SK-N-SH (cell line): ENCODE measurements at regions not wholly inside any gene's neighbourhood (a gene's known extent, or its start where the extent isn't known, plus 50 kb on each side); places are given as distances from the start of the nearest gene placed in this dataset.

ENCODE experiments used
- CTCF ChIA-PET: fragments of 300-600, 350-600 bp; formaldehyde crosslinking; extraction: SDS; loops from one replicate; lab custom pipeline; 2021; lab: Yijun Ruan, JAX
- POLR2A ChIA-PET: fragments of 350-600 bp; sonication (Branson Sonifier 250); formaldehyde crosslinking; extraction: SDS; loops from one replicate; lab custom pipeline; 2020; ENCODE audit warnings: antibody characterized with exemption, inconsistent platforms; lab: Yijun Ruan, JAX
- DNase-seq: peaks from one replicate; pipeline ENCODE4 v3.0.0; 2012
- H2AFZ ChIP-seq: fragments of 200-600 bp; sonication (generic); 2 replicates; pipeline ENCODE4 v1.8.1; 2016; ENCODE audit warnings: antibody characterized with exemption, mild to moderate bottlenecking, low read depth
- H3F3A ChIP-seq: fragments of 200-600 bp; sonication (generic); replicated peaks from 2 replicates; pipeline ENCODE3; 2016; ENCODE audit warnings: antibody characterized with exemption, mild to moderate bottlenecking; ENCODE audit not compliant: insufficient read depth
- H3K27ac ChIP-seq, 2 experiments: fragments of 200-500 bp in 1 of 2; fragments of 200-600 bp in 1 of 2; sonication (Bioruptor generic) in 1 of 2; sonication (generic), shearing (Covaris generic) in 1 of 2; 2 replicates each; pipeline versions ENCODE4 v1.5.1 to v1.6.1; 2014 to 2016; ENCODE audit warnings: low read depth in 2 of 2, inconsistent platforms in 1 of 2, low read length in 1 of 2, mild to moderate bottlenecking in 1 of 2, mixed read lengths in 1 of 2
- H3K27me3 ChIP-seq: fragments of 200-600 bp; sonication (generic), shearing (Covaris generic); 2 replicates; pipeline ENCODE4 v1.6.1; 2016; ENCODE audit warnings: mixed run types; ENCODE audit not compliant: insufficient read depth
- H3K36me3 ChIP-seq, 2 experiments: fragments of 200-500 bp in 1 of 2; fragments of 200-600 bp in 1 of 2; sonication (Bioruptor generic) in 1 of 2; sonication (generic) in 1 of 2; replicated peaks in 1 of 2; 2 replicates each; pipeline versions ENCODE3 to v1.5.1; 2014 to 2016; ENCODE audit warnings: low read length in 1 of 2, mild to moderate bottlenecking in 1 of 2; ENCODE audit not compliant: insufficient read depth in 2 of 2, control insufficient read depth in 1 of 2
- H3K4me1 ChIP-seq, 2 experiments: fragments of 200-500 bp in 1 of 2; fragments of 200-600 bp in 1 of 2; sonication (Bioruptor generic) in 1 of 2; sonication (generic), shearing (Covaris generic) in 1 of 2; 2 replicates each; pipeline versions ENCODE4 v1.5.1 to v1.6.1; 2014 to 2016; ENCODE audit warnings: low read depth in 1 of 2, low read length in 1 of 2, mixed run types in 1 of 2; ENCODE audit not compliant: insufficient read depth in 2 of 2, control insufficient read depth in 1 of 2
- H3K4me2 ChIP-seq: fragments of 200-600 bp; sonication (generic), shearing (Covaris generic); 2 replicates; pipeline ENCODE4 v1.6.1; 2017; ENCODE audit warnings: mixed run types
- H3K4me3 ChIP-seq, 2 experiments: fragments of 200-500 bp in 1 of 2; fragments of 200-600 bp in 1 of 2; sonication (Bioruptor generic) in 1 of 2; sonication (generic), shearing (Covaris generic) in 1 of 2; 2 replicates each; pipeline versions ENCODE4 v1.5.1 to v1.8.1; 2014 to 2016; ENCODE audit warnings: low read depth in 2 of 2, inconsistent platforms in 1 of 2, low read length in 1 of 2, mild to moderate bottlenecking in 1 of 2, mixed read lengths in 1 of 2, moderate library complexity in 1 of 2
- H3K79me2 ChIP-seq: fragments of 200-600 bp; sonication (generic); 2 replicates; pipeline ENCODE4 v1.8.1; 2017; ENCODE audit warnings: mild to moderate bottlenecking; ENCODE audit not compliant: insufficient read depth
- H3K9ac ChIP-seq: fragments of 200-600 bp; sonication (generic); 2 replicates; pipeline ENCODE4 v1.6.1; 2017; ENCODE audit warnings: mixed run types
- H3K9me2 ChIP-seq: fragments of 200-600 bp; sonication (generic); 2 replicates; pipeline ENCODE4 v1.6.1; 2017; ENCODE audit warnings: mixed run types
- H3K9me3 ChIP-seq: fragments of 200-600 bp; sonication (generic); 2 replicates; pipeline ENCODE4 v1.6.1; 2017; ENCODE audit warnings: mixed run types, mild to moderate bottlenecking, moderate library complexity
- H4K20me1 ChIP-seq: fragments of 200-600 bp; sonication (generic); 2 replicates; pipeline ENCODE4 v1.6.1; 2017; ENCODE audit warnings: mild to moderate bottlenecking, mixed run types; ENCODE audit not compliant: insufficient read depth
- CHD2 ChIP-seq: fragments of 150-350 bp; IDR thresholded peaks from 2 replicates; pipeline ENCODE4 v1.6.1; 2018; ENCODE audit warnings: low read length; ENCODE audit not compliant: partially characterized antibody
- ELF1 ChIP-seq: IDR thresholded peaks from 2 replicates; pipeline ENCODE4 v1.4.0; 2012
- EP300 ChIP-seq, 2 experiments: IDR thresholded peaks; 2 replicates each; pipeline versions ENCODE4 v1.4.0 to v1.6.1; 2012; ENCODE audit warnings: borderline replicate concordance in 1 of 2, low read depth in 1 of 2, low read length in 1 of 2
- GABPA ChIP-seq: IDR thresholded peaks from 2 replicates; pipeline ENCODE4 v1.4.0; 2012; ENCODE audit warnings: low read depth, mild to moderate bottlenecking
- GATA2 ChIP-seq: sonication (generic); formaldehyde crosslinking; IDR thresholded peaks from 2 replicates; pipeline ENCODE4 v1.5.0; 2020; ENCODE audit warnings: mild to moderate bottlenecking, missing genetic modification reagents
- MXI1 ChIP-seq: IDR thresholded peaks from 2 replicates; pipeline ENCODE4 v1.6.1; 2012; ENCODE audit warnings: mild to moderate bottlenecking, low read depth, low read length, improper control_type of control experiment
- NFIC ChIP-seq: IDR thresholded peaks from 2 replicates; pipeline ENCODE4 v1.4.0; 2012; ENCODE audit warnings: borderline replicate concordance
- NRF1 ChIP-seq: IDR thresholded peaks from 2 replicates; pipeline ENCODE4 v1.6.1; 2012; ENCODE audit warnings: low read depth, mild to moderate bottlenecking, low read length
- POLR2AphosphoS5 ChIP-seq: IDR thresholded peaks from 2 replicates; pipeline ENCODE4 v1.6.1; 2012; ENCODE audit warnings: low read depth, low read length
- RAD21 ChIP-seq: IDR thresholded peaks from 2 replicates; pipeline ENCODE4 v1.6.1; 2012; ENCODE audit warnings: mild to moderate bottlenecking, low read length
- RCOR1 ChIP-seq: fragments of 150-350 bp; IDR thresholded peaks from 2 replicates; pipeline ENCODE4 v1.6.1; 2017; ENCODE audit warnings: antibody characterized with exemption, low read length
- RFX5 ChIP-seq: IDR thresholded peaks from 2 replicates; pipeline ENCODE4 v1.6.1; 2012; ENCODE audit warnings: mild to moderate bottlenecking, improper control_type of control experiment, low read length
- SIN3A ChIP-seq: IDR thresholded peaks from 2 replicates; pipeline ENCODE4 v1.6.1; 2012; ENCODE audit warnings: low read depth, mild to moderate bottlenecking, low read length, moderate library complexity, borderline replicate concordance
- WGBS: methylation state at CpG from one replicate; pipeline ENCODE4 v1.1.6; 2017; ENCODE audit warnings: low lambda C conversion rate; 5-methylcytosine and 5-hydroxymethylcytosine counted together
- TF ChIP-seq, protein P1 (sequence below): IDR thresholded peaks from 2 replicates; pipeline ENCODE4; 2012
- TF ChIP-seq, protein P2 (sequence below): IDR thresholded peaks from 2 replicates; pipeline ENCODE4 v1.4.0; 2012; ENCODE audit warnings: low read depth, borderline replicate concordance
- TF ChIP-seq, protein P3 (sequence below): fragments of 150-350 bp; IDR thresholded peaks from 2 replicates; pipeline ENCODE4 v1.6.1; 2017; ENCODE audit warnings: antibody characterized with exemption, low read length, low read depth, borderline replicate concordance
- TF ChIP-seq, protein P4 (sequence below): IDR thresholded peaks from 2 replicates; pipeline ENCODE4 v1.4.0; 2012; ENCODE audit warnings: low read depth
- TF ChIP-seq, protein P5 (sequence below): fragments of 200-600 bp; sonication (generic); IDR thresholded peaks from 2 replicates; pipeline ENCODE4 v1.6.1; 2017; ENCODE audit warnings: antibody characterized with exemption, mild to moderate bottlenecking, moderate library complexity

DNA sequence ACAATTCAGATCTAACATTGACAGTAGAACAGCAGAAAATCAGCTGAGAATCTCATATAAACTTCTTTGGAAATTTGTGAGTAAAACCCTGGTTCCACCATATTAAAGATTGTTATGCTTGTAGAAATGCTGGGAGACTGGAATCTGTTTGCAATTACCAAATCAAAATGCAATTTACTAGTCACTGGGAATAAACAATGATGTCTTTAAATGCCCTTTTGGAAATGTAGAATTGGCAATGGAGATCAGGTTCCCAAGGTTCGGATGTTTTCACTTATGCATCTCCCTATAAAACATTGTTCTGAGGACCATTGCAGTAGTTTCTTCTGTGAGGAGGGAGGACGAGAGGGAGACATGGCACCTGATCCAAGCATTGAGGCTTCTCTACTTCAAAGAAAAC, 384.4 kb downstream of the TMEM167A start:
- CTCF ChIA-PET, result no interaction called here
- H2AFZ ChIP-seq, result no peak overlapping the region

More for the DNA sequence above, 384.4 kb downstream of the TMEM167A start:
- no peak for DNase-seq
- H3K4me1 ChIP-seq, result no peaks in the 10 kb centered on the region; a peak in 2 of 4 replicates
- 39% methylated on average over 2 of the region's 2 CpGs for WGBS
- no peak for TF ChIP-seq NRF1
- no peak for TF ChIP-seq GABPA
- no peak for TF ChIP-seq CHD2
- no peak for TF ChIP-seq ELF1
- TF ChIP-seq, protein P1, sequence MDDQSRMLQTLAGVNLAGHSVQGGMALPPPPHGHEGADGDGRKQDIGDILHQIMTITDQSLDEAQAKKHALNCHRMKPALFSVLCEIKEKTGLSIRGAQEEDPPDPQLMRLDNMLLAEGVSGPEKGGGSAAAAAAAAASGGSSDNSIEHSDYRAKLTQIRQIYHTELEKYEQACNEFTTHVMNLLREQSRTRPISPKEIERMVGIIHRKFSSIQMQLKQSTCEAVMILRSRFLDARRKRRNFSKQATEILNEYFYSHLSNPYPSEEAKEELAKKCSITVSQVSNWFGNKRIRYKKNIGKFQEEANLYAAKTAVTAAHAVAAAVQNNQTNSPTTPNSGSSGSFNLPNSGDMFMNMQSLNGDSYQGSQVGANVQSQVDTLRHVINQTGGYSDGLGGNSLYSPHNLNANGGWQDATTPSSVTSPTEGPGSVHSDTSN, result no peak
- no peak for TF ChIP-seq MXI1
- no peak for TF ChIP-seq EP300 (IDR thresholded peaks at IDR 0.05; ENCODE audit: borderline replicate concordance in 1 of 2, low read depth in 1 of 2, low read length in 1 of 2)
- no peak for TF ChIP-seq SIN3A
- TF ChIP-seq, protein P2, sequence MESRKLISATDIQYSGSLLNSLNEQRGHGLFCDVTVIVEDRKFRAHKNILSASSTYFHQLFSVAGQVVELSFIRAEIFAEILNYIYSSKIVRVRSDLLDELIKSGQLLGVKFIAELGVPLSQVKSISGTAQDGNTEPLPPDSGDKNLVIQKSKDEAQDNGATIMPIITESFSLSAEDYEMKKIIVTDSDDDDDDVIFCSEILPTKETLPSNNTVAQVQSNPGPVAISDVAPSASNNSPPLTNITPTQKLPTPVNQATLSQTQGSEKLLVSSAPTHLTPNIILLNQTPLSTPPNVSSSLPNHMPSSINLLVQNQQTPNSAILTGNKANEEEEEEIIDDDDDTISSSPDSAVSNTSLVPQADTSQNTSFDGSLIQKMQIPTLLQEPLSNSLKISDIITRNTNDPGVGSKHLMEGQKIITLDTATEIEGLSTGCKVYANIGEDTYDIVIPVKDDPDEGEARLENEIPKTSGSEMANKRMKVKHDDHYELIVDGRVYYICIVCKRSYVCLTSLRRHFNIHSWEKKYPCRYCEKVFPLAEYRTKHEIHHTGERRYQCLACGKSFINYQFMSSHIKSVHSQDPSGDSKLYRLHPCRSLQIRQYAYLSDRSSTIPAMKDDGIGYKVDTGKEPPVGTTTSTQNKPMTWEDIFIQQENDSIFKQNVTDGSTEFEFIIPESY, result no peak
- TF ChIP-seq, protein P3, sequence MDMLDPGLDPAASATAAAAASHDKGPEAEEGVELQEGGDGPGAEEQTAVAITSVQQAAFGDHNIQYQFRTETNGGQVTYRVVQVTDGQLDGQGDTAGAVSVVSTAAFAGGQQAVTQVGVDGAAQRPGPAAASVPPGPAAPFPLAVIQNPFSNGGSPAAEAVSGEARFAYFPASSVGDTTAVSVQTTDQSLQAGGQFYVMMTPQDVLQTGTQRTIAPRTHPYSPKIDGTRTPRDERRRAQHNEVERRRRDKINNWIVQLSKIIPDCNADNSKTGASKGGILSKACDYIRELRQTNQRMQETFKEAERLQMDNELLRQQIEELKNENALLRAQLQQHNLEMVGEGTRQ, result no peak
- TF ChIP-seq RCOR1, result no peak
- TF ChIP-seq NFIC, result no peak
- TF ChIP-seq, protein P4, sequence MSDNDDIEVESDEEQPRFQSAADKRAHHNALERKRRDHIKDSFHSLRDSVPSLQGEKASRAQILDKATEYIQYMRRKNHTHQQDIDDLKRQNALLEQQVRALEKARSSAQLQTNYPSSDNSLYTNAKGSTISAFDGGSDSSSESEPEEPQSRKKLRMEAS, result no peak
- TF ChIP-seq RFX5, result no peak
- TF ChIP-seq, protein P5, sequence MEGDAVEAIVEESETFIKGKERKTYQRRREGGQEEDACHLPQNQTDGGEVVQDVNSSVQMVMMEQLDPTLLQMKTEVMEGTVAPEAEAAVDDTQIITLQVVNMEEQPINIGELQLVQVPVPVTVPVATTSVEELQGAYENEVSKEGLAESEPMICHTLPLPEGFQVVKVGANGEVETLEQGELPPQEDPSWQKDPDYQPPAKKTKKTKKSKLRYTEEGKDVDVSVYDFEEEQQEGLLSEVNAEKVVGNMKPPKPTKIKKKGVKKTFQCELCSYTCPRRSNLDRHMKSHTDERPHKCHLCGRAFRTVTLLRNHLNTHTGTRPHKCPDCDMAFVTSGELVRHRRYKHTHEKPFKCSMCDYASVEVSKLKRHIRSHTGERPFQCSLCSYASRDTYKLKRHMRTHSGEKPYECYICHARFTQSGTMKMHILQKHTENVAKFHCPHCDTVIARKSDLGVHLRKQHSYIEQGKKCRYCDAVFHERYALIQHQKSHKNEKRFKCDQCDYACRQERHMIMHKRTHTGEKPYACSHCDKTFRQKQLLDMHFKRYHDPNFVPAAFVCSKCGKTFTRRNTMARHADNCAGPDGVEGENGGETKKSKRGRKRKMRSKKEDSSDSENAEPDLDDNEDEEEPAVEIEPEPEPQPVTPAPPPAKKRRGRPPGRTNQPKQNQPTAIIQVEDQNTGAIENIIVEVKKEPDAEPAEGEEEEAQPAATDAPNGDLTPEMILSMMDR, result no peak
- TF ChIP-seq POLR2AphosphoS5, result no peak
- TF ChIP-seq GATA2 (CRISPR knock-in tag), result no peak
- no peak for TF ChIP-seq RAD21
- no peak overlapping the region; a peak in 1 of 4 replicates for H3K27ac ChIP-seq
- no peaks in the 10 kb centered on the region for H3K9me3 ChIP-seq
- POLR2A ChIA-PET, result no interaction called here
- H3K4me2 ChIP-seq, result no peak overlapping the region
- H4K20me1 ChIP-seq, result no peaks in the 10 kb centered on the region
- H3K27me3 ChIP-seq, result no peaks in the 10 kb centered on the region
- no peaks in the 10 kb centered on the region for H3K9me2 ChIP-seq
- H3K79me2 ChIP-seq, result no peaks in the 10 kb centered on the region
- H3K4me3 ChIP-seq, result no peak overlapping the region
- H3K36me3 ChIP-seq, result no peaks in the 10 kb centered on the region
- no peak overlapping the region for H3K9ac ChIP-seq
- no peaks in the 10 kb centered on the region for H3F3A ChIP-seq
